GM23338 (cell line): ENCODE measurements at regions not wholly inside any gene's neighbourhood (a gene's known extent, or its start where the extent isn't known, plus 50 kb on each side); places are given as distances from the start of the nearest gene placed in this dataset.
"Not testable (repeated sequence)": the region's sequence is repeated elsewhere in the genome, so short reads cannot be mapped to it uniquely, and the experiment has no call there.

Source experiments
- ATAC-seq: fragments of 200-7000 bp; cut with Tn5 transposase; 3 replicates; pipeline ENCODE4 v1.9.1; 2020
- DNase-seq: peaks from one replicate; pipeline ENCODE4 v3.0.0-alpha.2; 2015; ENCODE audit warnings: low spot score
- H2AFZ ChIP-seq: fragments of 200-600 bp; sonication (generic); 2 replicates; pipeline ENCODE4 v1.8.0; 2016; ENCODE audit warnings: antibody characterized with exemption, mild to moderate bottlenecking, moderate library complexity
- H3F3A ChIP-seq: fragments of 200-600 bp; sonication (generic); replicated peaks from 2 replicates; pipeline ENCODE4 v1.8.0; 2017; ENCODE audit warnings: antibody characterized with exemption, mixed run types, low read depth
- H3K27ac ChIP-seq: fragments of 200-600 bp; sonication (generic); 2 replicates; pipeline ENCODE4 v1.6.1; 2016; ENCODE audit warnings: low read depth
- H3K27me3 ChIP-seq: fragments of 200-600 bp; sonication (generic); 2 replicates; pipeline ENCODE4 v1.8.0; 2016; ENCODE audit warnings: mild to moderate bottlenecking, mixed run types, moderate library complexity; ENCODE audit not compliant: insufficient read depth
- H3K36me3 ChIP-seq: fragments of 200-600 bp; sonication (generic); 2 replicates; pipeline ENCODE4 v1.8.0; 2016; ENCODE audit warnings: mild to moderate bottlenecking; ENCODE audit not compliant: insufficient read depth
- H3K4me1 ChIP-seq: fragments of 200-600 bp; sonication (generic); 2 replicates; pipeline ENCODE4 v1.8.0; 2016; ENCODE audit warnings: mild to moderate bottlenecking, moderate library complexity; ENCODE audit not compliant: insufficient read depth
- H3K4me2 ChIP-seq: fragments of 200-600 bp; sonication (generic); 2 replicates; pipeline ENCODE4 v1.7.1; 2017; ENCODE audit warnings: mixed run types
- H3K4me3 ChIP-seq: fragments of 200-600 bp; sonication (generic); 2 replicates; pipeline ENCODE4 v1.6.1; 2016; ENCODE audit warnings: mixed run types
- H3K79me2 ChIP-seq: fragments of 200-600 bp; sonication (generic); replicated peaks from 2 replicates; pipeline ENCODE4 v1.8.0; 2017; ENCODE audit warnings: mild to moderate bottlenecking; ENCODE audit not compliant: insufficient read depth
- H3K9me2 ChIP-seq: fragments of 200-600 bp; sonication (generic); 2 replicates; pipeline ENCODE4 v1.8.0; 2017; ENCODE audit not compliant: insufficient read depth
- H4K20me1 ChIP-seq: fragments of 200-600 bp; sonication (generic); replicated peaks from 2 replicates; pipeline ENCODE4 v1.8.0; 2017; ENCODE audit warnings: mild to moderate bottlenecking; ENCODE audit not compliant: insufficient read depth
- H3K27ac Mint-ChIP-seq: 2 replicates; pipeline ENCODE4 v1.8.0; 2020; ENCODE audit warnings: inconsistent platforms, mild to moderate bottlenecking, moderate library complexity, mixed read lengths
- H3K27me3 Mint-ChIP-seq: 3 replicates; pipeline ENCODE4 v1.8.0; 2022; ENCODE audit warnings: low read depth, mild to moderate bottlenecking, moderate library complexity, mixed read lengths, inconsistent platforms; ENCODE audit not compliant: insufficient read depth, poor library complexity
- H3K36me3 Mint-ChIP-seq: 3 replicates; pipeline ENCODE4 v1.8.0; 2021; ENCODE audit warnings: low read depth, mild to moderate bottlenecking, inconsistent platforms, moderate library complexity, mixed read lengths
- H3K4me1 Mint-ChIP-seq: 3 replicates; pipeline ENCODE4 v1.8.0; 2020; ENCODE audit warnings: mild to moderate bottlenecking, inconsistent platforms, mixed read lengths
- H3K4me3 Mint-ChIP-seq: 3 replicates; pipeline ENCODE4 v1.8.0; 2021; ENCODE audit warnings: moderate library complexity, mild to moderate bottlenecking, inconsistent platforms, mixed read lengths
- H3K9me3 Mint-ChIP-seq: 3 replicates; pipeline ENCODE4 v1.8.0; 2020; ENCODE audit warnings: moderate library complexity, mild to moderate bottlenecking, inconsistent platforms, mixed read lengths
- CREB1 ChIP-seq: fragments of 250-450 bp; sonication (Bioruptor Pico); IDR thresholded peaks from 2 replicates; pipeline ENCODE4 v1.5.0; 2020; ENCODE audit warnings: low read depth, mild to moderate bottlenecking, moderate library complexity
- EZH2 ChIP-seq: fragments of 200-600 bp; sonication (generic); IDR thresholded peaks from one replicate; pipeline ENCODE4 v1.8.0; 2017; ENCODE audit warnings: antibody characterized with exemption, mild to moderate bottlenecking, low read depth; ENCODE audit not compliant: unreplicated experiment
- NANOG ChIP-seq: IDR thresholded peaks from 2 replicates; pipeline ENCODE4 v1.6.1; 2016; ENCODE audit warnings: antibody characterized with exemption, borderline replicate concordance
- STAT1 ChIP-seq: IDR thresholded peaks from one replicate; pipeline ENCODE4 v1.6.1; 2016; ENCODE audit warnings: antibody characterized with exemption; ENCODE audit not compliant: unreplicated experiment
- ZNF462 ChIP-seq: fragments of 250-450 bp; sonication (Bioruptor Pico); IDR thresholded peaks from 2 replicates; pipeline ENCODE4 v1.5.0; 2020; ENCODE audit warnings: mild to moderate bottlenecking, moderate library complexity

- Mint-ChIP-seq H3K4me1 (peaks cover 17% of the 10 kb centered on the region), H3K9me3 (peaks cover 27% of the 10 kb centered on the region), H3K36me3 (peaks cover 25% of the 10 kb centered on the region), H3K27ac (peak overlapping the region; percentile 85; the same call in 1 of the 2 replicates)
- TF ChIP-seq ZNF462 (peak; percentile 19; the same call in 1 of the 2 replicates), NANOG (peak; percentile 66; the same call in 1 of the 2 replicates)
- H3K36me3 ChIP-seq, H3F3A ChIP-seq, H3K4me3 ChIP-seq, H3K9me2 ChIP-seq, H3K27me3 ChIP-seq, H3K79me2 ChIP-seq, H3K4me3 Mint-ChIP-seq, ATAC-seq, DNase-seq, H4K20me1 ChIP-seq, H3K27me3 Mint-ChIP-seq: not testable (repeated sequence)
- peak overlapping the region; percentile 66 for H3K27ac ChIP-seq
- H3K4me1 ChIP-seq, result peaks cover 16% of the 10 kb centered on the region
- peak overlapping the region; percentile 45 for H3K4me2 ChIP-seq
- H2AFZ ChIP-seq, result peak overlapping the region; percentile 30
Measured at GRCh38 chr2:58318949-58319348, 77.8 kb upstream of the FANCL start.

GRCh38 chr2:58313926-58314325 lies 72.8 kb upstream of the FANCL start:
- no peak overlapping the region for H3K4me3 ChIP-seq
- no peak overlapping the region for H3K27ac Mint-ChIP-seq
- peaks cover 38% of the 10 kb centered on the region for H3K9me3 Mint-ChIP-seq
- no peaks in the 10 kb centered on the region for H3K79me2 ChIP-seq
- no peak overlapping the region for H3K4me2 ChIP-seq
- H4K20me1 ChIP-seq, result no peaks in the 10 kb centered on the region
- no peak overlapping the region for H3K27ac ChIP-seq
- no peaks in the 10 kb centered on the region for H3K36me3 ChIP-seq
- DNase-seq, result no peak
- no peak overlapping the region for H3K4me3 Mint-ChIP-seq
- H3K27me3 ChIP-seq, result no peaks in the 10 kb centered on the region
- peaks cover 36% of the 10 kb centered on the region for H3K36me3 Mint-ChIP-seq
- TF ChIP-seq CREB1 (CRISPR knock-in tag), result no peak
- no peak for TF ChIP-seq NANOG
- TF ChIP-seq STAT1, result no peak
- TF ChIP-seq EZH2, result no peak
- H3K4me1 ChIP-seq, result peaks cover 8% of the 10 kb centered on the region
- peaks cover 10% of the 10 kb centered on the region for H3K4me1 Mint-ChIP-seq
- no peak for ATAC-seq
- H3F3A ChIP-seq, result no peaks in the 10 kb centered on the region
- H3K9me2 ChIP-seq, result 0 out of 2 replicates have a peak, but pooled peaks cover 5% of the 10 kb centered on the region
- peaks cover 6% of the 10 kb centered on the region for H3K27me3 Mint-ChIP-seq
- no peak overlapping the region for H2AFZ ChIP-seq
